Smooth muscle cell (in vitro differentiated cells): ENCODE measurements at regions not wholly inside any gene's neighbourhood (a gene's known extent, or its start where the extent isn't known, plus 50 kb on each side); places are given as distances from the start of the nearest gene placed in this dataset.

Experiments
- DNase-seq: peaks from one replicate; lab custom pipeline; 2025; ENCODE audit not compliant: unreplicated experiment; lab: John Stamatoyannopoulos, UW
- H2AFZ ChIP-seq: fragments of 200-600 bp; sonication (generic); 2 replicates; pipeline ENCODE4 v1.6.0; 2016; ENCODE audit warnings: antibody characterized with exemption, low read depth, mild to moderate bottlenecking
- H3F3A ChIP-seq: fragments of 200-600 bp; sonication (generic); 2 replicates; pipeline ENCODE4 v1.6.0; 2017; ENCODE audit warnings: antibody characterized with exemption, low read depth
- H3K27ac ChIP-seq: fragments of 200-600 bp; sonication (generic); 2 replicates; pipeline ENCODE4 v1.5.1; 2016; ENCODE audit warnings: low read depth, mild to moderate bottlenecking
- H3K27me3 ChIP-seq: fragments of 200-600 bp; sonication (generic); 2 replicates; pipeline ENCODE4 v1.6.1; 2016; ENCODE audit warnings: low read depth, mild to moderate bottlenecking
- H3K36me3 ChIP-seq: fragments of 200-600 bp; sonication (generic); 2 replicates; pipeline ENCODE4 v1.5.1; 2016; ENCODE audit warnings: low read depth
- H3K4me1 ChIP-seq: fragments of 200-600 bp; sonication (generic); 2 replicates; pipeline ENCODE4 v1.5.1; 2016; ENCODE audit warnings: low read depth
- H3K4me2 ChIP-seq: fragments of 200-600 bp; sonication (generic); 2 replicates; pipeline ENCODE4 v1.6.0; 2016; ENCODE audit warnings: mild to moderate bottlenecking
- H3K4me3 ChIP-seq: fragments of 200-600 bp; sonication (generic); 2 replicates; pipeline ENCODE4 v1.5.1; 2016; ENCODE audit warnings: mild to moderate bottlenecking
- H3K79me2 ChIP-seq: fragments of 200-600 bp; sonication (generic); 2 replicates; pipeline ENCODE4 v1.6.0; 2016; ENCODE audit warnings: low read depth, mild to moderate bottlenecking
- H3K9ac ChIP-seq: fragments of 200-600 bp; sonication (generic); 2 replicates; pipeline ENCODE4 v1.6.0; 2016; ENCODE audit warnings: low read depth
- H3K9me3 ChIP-seq: fragments of 200-600 bp; sonication (generic); replicated peaks from 2 replicates; pipeline ENCODE4 v1.5.1; 2016; ENCODE audit warnings: low read depth
- H4K20me1 ChIP-seq: fragments of 200-600 bp; sonication (generic); 2 replicates; pipeline ENCODE4 v1.6.0; 2016; ENCODE audit warnings: low read depth
- WGBS: methylation state at CpG from one replicate; pipeline ENCODE4 v1.1.7; 2016; ENCODE audit warnings: low lambda C conversion rate; 5-methylcytosine and 5-hydroxymethylcytosine counted together
- TF ChIP-seq, protein P1 (sequence below): fragments of 200-600 bp; sonication (generic); IDR thresholded peaks from 2 replicates; pipeline ENCODE4 v1.5.1; 2017; ENCODE audit warnings: borderline replicate concordance, mild to moderate bottlenecking, antibody characterized with exemption; ENCODE audit not compliant: insufficient read depth, poor library complexity, severe bottlenecking

DNA sequence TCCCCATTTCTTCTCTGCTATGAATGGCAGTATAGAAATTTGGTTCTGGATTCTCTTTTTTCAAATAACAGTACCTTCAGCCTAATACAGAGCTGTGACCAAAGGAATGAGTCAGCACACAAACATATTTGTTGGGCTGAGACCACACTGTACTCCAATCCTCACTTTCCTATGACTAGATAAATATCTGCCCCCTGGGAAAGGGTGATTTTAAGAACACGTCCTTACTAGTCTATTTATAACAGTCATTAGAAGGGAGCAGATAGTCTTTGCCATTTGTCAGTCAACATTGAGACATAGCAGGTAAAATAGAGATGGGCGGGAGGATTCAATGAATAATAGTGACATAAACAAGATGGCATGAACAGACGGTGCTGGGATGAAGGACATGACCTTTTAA is 461.3 kb downstream of the MCTP2 start:
- DNase-seq, result no peak
- no peak overlapping the region for H3K27ac ChIP-seq
- no peaks in the 10 kb centered on the region for H3K9me3 ChIP-seq
- H3K79me2 ChIP-seq, result no peaks in the 10 kb centered on the region
- H3F3A ChIP-seq, result no peaks in the 10 kb centered on the region
- H3K27me3 ChIP-seq, result no peaks in the 10 kb centered on the region
- no peaks in the 10 kb centered on the region for H3K4me1 ChIP-seq
- TF ChIP-seq, protein P1, sequence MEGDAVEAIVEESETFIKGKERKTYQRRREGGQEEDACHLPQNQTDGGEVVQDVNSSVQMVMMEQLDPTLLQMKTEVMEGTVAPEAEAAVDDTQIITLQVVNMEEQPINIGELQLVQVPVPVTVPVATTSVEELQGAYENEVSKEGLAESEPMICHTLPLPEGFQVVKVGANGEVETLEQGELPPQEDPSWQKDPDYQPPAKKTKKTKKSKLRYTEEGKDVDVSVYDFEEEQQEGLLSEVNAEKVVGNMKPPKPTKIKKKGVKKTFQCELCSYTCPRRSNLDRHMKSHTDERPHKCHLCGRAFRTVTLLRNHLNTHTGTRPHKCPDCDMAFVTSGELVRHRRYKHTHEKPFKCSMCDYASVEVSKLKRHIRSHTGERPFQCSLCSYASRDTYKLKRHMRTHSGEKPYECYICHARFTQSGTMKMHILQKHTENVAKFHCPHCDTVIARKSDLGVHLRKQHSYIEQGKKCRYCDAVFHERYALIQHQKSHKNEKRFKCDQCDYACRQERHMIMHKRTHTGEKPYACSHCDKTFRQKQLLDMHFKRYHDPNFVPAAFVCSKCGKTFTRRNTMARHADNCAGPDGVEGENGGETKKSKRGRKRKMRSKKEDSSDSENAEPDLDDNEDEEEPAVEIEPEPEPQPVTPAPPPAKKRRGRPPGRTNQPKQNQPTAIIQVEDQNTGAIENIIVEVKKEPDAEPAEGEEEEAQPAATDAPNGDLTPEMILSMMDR, result no peak
- no peaks in the 10 kb centered on the region for H3K36me3 ChIP-seq
- H4K20me1 ChIP-seq, result no peaks in the 10 kb centered on the region
- H2AFZ ChIP-seq, result no peak overlapping the region
- WGBS, result 35% methylated on average over 3 of the region's 3 CpGs
- H3K4me2 ChIP-seq, result no peak overlapping the region
- H3K4me3 ChIP-seq, result no peak overlapping the region
- H3K9ac ChIP-seq, result no peak overlapping the region

DNA sequence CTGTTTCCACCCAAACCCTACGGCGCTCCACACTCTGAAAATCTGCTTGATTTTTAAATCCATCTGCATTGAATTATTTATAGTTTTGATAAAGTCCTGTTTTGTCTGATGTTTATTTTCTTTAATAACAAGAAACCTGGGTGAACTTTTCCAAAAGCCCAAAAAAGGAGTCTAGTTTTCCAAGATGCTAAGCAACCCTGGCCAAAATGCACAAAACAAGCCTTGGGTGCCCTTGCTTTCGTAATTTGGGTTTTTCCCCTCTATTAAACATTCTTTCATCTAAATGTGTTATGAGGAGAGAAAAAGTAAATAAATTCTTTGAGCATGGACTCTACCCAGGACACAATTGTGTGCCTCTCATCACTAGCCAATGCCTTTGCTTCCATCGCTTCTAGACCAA is 468.9 kb downstream of the MCTP2 start:
- Histone ChIP-seq H4K20me1 (no peaks in the 10 kb centered on the region), H2AFZ (no peak overlapping the region), H3K36me3 (no peaks in the 10 kb centered on the region), H3K4me2 (no peak overlapping the region), H3K9me3 (no peaks in the 10 kb centered on the region), H3K4me1 (no peaks in the 10 kb centered on the region), H3F3A (no peaks in the 10 kb centered on the region), H3K27ac (no peak overlapping the region), H3K27me3 (no peaks in the 10 kb centered on the region), H3K9ac (no peak overlapping the region), H3K4me3 (no peak overlapping the region), H3K79me2 (no peaks in the 10 kb centered on the region)
- DNase-seq, result no peak
- TF ChIP-seq, protein P1, result no peak
- 96% methylated on average over 4 of the region's 4 CpGs for WGBS

DNA sequence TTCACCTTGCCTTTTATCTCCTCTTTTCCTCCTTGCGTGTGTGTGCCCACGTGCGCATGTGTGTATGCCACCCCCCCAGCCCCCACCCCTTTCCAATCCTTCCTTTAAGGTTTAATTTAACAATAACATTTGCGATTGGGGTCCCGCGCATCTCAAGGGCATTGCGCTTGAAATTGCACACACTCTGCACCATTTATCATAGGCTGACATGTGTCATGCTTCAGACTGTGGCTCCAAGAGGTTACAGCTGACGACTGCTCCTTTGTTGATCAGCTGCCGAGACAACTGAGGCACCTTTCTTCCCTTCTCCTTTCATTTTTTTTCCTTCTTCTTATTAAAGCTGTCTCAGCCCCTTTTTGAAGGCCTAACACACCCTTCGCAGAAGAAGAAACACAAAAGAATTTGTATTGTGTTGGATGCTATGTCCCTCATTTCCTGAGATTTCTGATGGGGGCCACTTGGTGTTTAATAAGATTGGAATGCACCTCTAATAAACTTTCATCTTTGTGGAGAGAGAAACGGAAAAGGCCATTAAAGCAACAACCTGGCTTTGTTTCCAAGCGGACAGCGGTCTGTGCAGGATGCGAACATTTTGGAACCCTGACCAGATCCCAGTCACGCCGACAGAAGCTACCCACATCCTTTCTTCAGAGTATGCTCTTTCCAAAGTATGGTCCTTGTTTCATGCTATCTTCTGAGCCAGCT is 470.1 kb downstream of the MCTP2 start:
- Histone ChIP-seq H3K27me3 (no peaks in the 10 kb centered on the region), H3F3A (no peaks in the 10 kb centered on the region), H3K4me1 (no peaks in the 10 kb centered on the region), H2AFZ (no peak overlapping the region), H3K27ac (no peak overlapping the region), H3K4me3 (no peak overlapping the region), H3K9ac (no peak overlapping the region), H3K4me2 (no peak overlapping the region), H3K36me3 (no peaks in the 10 kb centered on the region), H3K79me2 (no peaks in the 10 kb centered on the region), H4K20me1 (no peaks in the 10 kb centered on the region), H3K9me3 (no peaks in the 10 kb centered on the region)
- 95% methylated on average over 16 of the region's 16 CpGs for WGBS
- TF ChIP-seq, protein P1, result no peak
- no peak for DNase-seq

DNA sequence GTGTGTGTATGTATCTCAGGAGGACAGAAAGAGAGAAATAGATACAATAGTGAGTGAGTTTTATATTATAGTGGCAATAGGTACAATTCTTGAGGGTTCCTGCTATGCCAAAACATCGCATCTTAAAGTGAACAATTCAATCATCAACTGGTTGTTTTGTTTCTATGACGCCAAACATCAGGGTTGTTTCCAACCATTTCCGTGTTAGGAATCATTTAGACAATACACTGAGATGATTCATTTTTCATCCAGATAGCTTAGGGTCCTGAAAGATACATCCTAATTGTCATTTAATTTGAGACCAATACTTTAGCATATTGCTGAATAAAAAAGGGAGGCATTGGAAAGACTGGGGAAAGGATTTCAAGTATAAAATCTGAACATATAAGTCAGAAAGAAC is 472.2 kb downstream of the MCTP2 start:
- no peaks in the 10 kb centered on the region for H3K79me2 ChIP-seq
- WGBS, result 93% methylated on average over 3 of the region's 3 CpGs
- no peak overlapping the region for H3K4me3 ChIP-seq
- no peaks in the 10 kb centered on the region for H3K4me1 ChIP-seq
- no peaks in the 10 kb centered on the region for H3K27me3 ChIP-seq
- no peak for DNase-seq
- no peaks in the 10 kb centered on the region for H3K36me3 ChIP-seq
- H3K9ac ChIP-seq, result no peak overlapping the region
- no peak overlapping the region for H3K4me2 ChIP-seq
- H3F3A ChIP-seq, result no peaks in the 10 kb centered on the region
- no peak overlapping the region for H2AFZ ChIP-seq
- H4K20me1 ChIP-seq, result no peaks in the 10 kb centered on the region
- H3K27ac ChIP-seq, result no peak overlapping the region
- H3K9me3 ChIP-seq, result no peaks in the 10 kb centered on the region
- TF ChIP-seq, protein P1, result no peak
